ENCODE measurements at regions not wholly inside any gene's neighbourhood (a gene's known extent, or its start where the extent isn't known, plus 50 kb on each side); places are given as distances from the start of the nearest gene placed in this dataset.

- TF ChIP-seq MLLT1 (IDR thresholded peaks at IDR 0.05) = peak; percentile 82
- TF ChIP-seq POU2F2 (IDR thresholded peaks at IDR 0.05; ENCODE audit: borderline replicate concordance, low read depth, low read length) = no peak
- TF ChIP-seq ZNF24 (IDR thresholded peaks at IDR 0.05) = peak; percentile 7; the same call in 1 of the 2 replicates
- no peak for TF ChIP-seq LARP7 (IDR thresholded peaks at IDR 0.05)
- no peak for TF ChIP-seq BRCA1 (IDR thresholded peaks at IDR 0.05; ENCODE audit: low read depth, low read length)
- peak; percentile 96 for TF ChIP-seq MTA2 (IDR thresholded peaks at IDR 0.05; ENCODE audit: low read depth)
- no peak for TF ChIP-seq TCF3 (IDR thresholded peaks at IDR 0.05; ENCODE audit: borderline replicate concordance, insufficient read depth, low read depth, low read length)
- TF ChIP-seq BHLHE40 (IDR thresholded peaks at IDR 0.05; ENCODE audit: borderline replicate concordance in 1 of 2, low read depth in 2 of 2, low read length in 1 of 2) = peak; percentile 62 to 69; a peak in 3 of 4 replicates
- no peak for TF ChIP-seq SPI1 (IDR thresholded peaks at IDR 0.05; ENCODE audit: borderline replicate concordance, insufficient read depth, low read depth, low read length)
- TF ChIP-seq IKZF2 (IDR thresholded peaks at IDR 0.05) = peak in 1 of 2 experiments; percentile 25; a peak in 3 of 4 replicates
- TF ChIP-seq ZNF687 (IDR thresholded peaks at IDR 0.05) = 0 out of 2 replicates have a peak, but pooled peaks have one; percentile 11
- TF ChIP-seq ZNF384 (IDR thresholded peaks at IDR 0.05; ENCODE audit: borderline replicate concordance, low read depth, low read length) = no peak
- no peak for TF ChIP-seq ZNF217 (IDR thresholded peaks at IDR 0.05)
- peak; percentile 69 for TF ChIP-seq CUX1 (IDR thresholded peaks at IDR 0.05; ENCODE audit: insufficient replicate concordance, low read depth, low read length)
- TF ChIP-seq EP300 (IDR thresholded peaks at IDR 0.05; ENCODE audit: borderline replicate concordance in 1 of 2, control insufficient read depth in 1 of 2, low read depth in 2 of 2, low read length in 2 of 2) = peak; percentile 43 to 61; a peak in 2 of 4 replicates
- peak; percentile 41; the same call in 1 of the 2 replicates for TF ChIP-seq BMI1 (IDR thresholded peaks at IDR 0.05; ENCODE audit: borderline replicate concordance)
- peak; percentile 40 for TF ChIP-seq NR2F1 (conservative IDR thresholded peaks at IDR 0.05)
Measured at GRCh38 chr4:136650541-136651277, 881.6 kb downstream of the PCDH18 start (continued).
